GM13977 (cell line): ENCODE measurements at regions not wholly inside any gene's neighbourhood (a gene's known extent, or its start where the extent isn't known, plus 50 kb on each side); places are given as distances from the start of the nearest gene placed in this dataset.

ENCODE experiments used
- DNase-seq: peaks from one replicate; pipeline ENCODE4 v3.0.0; 2012; ENCODE audit warnings: low spot score
- in situ Hi-C: fragments of 300-500 bp; cut with MboI; formaldehyde crosslinking; loops from one replicate; pipeline ENCODE4 v1.12.0; 2022; ENCODE audit warnings: low sequenced_read_pairs, low pct_unique_long_range_greater_than_20kb, mixed read lengths, inconsistent platforms; ENCODE audit not compliant: unreplicated experiment
- TF ChIP-seq, protein P1 (sequence below): IDR thresholded peaks from 2 replicates; pipeline ENCODE4 v1.5.1; 2012; ENCODE audit warnings: mild to moderate bottlenecking, control low read depth; ENCODE audit not compliant: insufficient read depth; ENCODE audit errors: extremely low read depth, missing control alignments

- DNase-seq: no peak
- in situ Hi-C loops: no loop called here
- TF ChIP-seq, protein P1, sequence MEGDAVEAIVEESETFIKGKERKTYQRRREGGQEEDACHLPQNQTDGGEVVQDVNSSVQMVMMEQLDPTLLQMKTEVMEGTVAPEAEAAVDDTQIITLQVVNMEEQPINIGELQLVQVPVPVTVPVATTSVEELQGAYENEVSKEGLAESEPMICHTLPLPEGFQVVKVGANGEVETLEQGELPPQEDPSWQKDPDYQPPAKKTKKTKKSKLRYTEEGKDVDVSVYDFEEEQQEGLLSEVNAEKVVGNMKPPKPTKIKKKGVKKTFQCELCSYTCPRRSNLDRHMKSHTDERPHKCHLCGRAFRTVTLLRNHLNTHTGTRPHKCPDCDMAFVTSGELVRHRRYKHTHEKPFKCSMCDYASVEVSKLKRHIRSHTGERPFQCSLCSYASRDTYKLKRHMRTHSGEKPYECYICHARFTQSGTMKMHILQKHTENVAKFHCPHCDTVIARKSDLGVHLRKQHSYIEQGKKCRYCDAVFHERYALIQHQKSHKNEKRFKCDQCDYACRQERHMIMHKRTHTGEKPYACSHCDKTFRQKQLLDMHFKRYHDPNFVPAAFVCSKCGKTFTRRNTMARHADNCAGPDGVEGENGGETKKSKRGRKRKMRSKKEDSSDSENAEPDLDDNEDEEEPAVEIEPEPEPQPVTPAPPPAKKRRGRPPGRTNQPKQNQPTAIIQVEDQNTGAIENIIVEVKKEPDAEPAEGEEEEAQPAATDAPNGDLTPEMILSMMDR: no peak
Measured at GRCh38 chr18:76667603-76668002, 154.8 kb upstream of the ZNF236 start.

DNA sequence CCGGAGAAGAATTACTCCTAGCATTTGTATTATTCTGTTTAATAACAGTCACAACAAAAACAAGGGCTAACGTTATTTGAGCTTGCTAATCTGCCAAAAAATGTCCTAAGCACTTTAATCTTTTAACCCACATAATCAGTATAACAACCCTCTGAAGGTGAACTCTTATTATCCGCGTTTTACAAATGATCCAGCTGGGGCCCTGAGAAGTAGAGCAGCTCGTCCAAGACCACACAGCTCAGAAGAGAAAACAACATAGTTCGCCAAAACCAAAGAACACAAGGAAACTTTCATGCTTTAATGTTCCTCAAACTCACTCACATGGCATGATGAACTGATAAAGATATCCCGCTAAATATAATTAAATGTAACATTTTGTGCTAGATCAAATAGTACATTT, 159.7 kb upstream of the ZNF236 start:
- in situ Hi-C loops: no loop called here

DNA sequence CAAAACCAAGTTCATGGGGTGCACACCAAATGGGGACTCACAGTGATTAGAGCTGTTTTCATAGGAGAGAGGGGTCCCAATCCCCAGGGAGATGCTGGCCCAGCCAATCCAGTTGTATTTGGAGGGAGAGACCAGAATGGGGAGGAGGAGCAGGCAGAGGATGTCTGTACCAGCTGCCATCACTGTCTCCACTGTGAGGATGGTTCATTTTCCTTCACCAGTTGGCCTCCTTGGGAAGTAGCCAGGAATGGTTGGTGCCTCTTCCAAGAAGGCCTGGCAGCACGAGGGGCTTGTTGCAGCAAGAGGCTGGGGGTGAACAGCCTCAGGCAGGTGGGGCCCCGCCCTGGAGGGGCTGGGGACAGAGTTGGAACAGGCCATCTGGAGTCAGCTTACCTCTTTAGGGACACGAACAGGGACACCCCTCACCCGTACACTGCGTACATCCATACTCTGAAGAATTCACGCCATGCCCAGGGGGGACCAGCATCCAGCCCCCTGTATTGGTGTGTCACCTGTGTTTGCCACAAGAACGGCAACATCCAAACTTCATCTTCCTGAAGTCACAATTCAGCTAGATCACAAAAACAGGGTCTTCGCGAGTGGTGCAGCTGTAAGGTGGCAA, 161.7 kb upstream of the ZNF236 start:
- TF ChIP-seq, protein P1: no peak
- in situ Hi-C loops: no loop called here
- no peak for DNase-seq

More for the DNA sequence above, 159.7 kb upstream of the ZNF236 start:
- TF ChIP-seq, protein P1: no peak
- no peak for DNase-seq

DNA sequence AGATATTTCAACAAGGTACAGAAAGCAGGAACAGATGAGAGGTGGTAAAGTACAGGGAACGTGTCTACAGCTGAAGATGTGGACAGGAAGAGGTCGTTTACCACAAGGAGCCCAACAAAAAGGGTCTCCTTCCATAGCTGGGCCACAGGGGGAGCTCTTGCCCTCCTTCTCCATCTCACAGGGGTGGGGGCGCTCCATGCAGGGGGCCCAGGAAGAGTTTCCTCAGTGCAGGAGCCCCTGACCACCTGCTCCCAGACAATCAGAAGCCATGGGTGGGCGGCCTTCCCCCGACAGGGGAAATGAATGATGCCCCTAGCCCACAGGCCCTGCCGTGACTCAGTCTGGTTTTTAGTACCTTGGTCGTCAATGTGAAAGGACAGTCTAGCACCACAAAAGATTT, 163.6 kb upstream of the ZNF516 start:
- peak; percentile 34 for DNase-seq

DNA sequence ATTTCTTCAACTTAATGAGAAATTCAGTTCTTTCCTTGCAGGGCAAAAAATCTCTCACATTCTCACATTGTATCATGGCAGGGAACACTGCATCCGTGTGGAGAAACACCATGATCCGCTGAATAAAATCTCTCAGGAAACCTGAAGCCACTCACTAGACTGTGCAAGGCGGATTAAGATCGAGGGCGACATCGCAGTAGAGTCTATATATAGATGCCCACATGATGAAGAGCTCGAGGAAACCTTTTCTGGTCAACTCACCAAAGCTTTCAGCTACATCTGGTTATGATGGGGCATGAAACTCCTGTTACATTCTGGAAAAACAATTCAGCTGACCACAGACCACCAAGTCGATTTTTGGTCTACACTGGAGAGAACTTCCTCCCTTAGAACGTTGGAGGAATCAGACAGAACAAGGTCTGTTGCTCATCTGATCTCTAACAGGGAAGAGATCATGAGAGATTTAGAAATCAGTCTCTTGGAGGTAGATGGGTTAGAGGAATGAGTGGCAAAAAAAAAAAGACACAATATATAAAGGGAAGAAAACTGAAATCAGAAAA, 162.9 kb upstream of the ZNF516 start:
- TF ChIP-seq, protein P1: no peak
- DNase-seq: no peak

More for the DNA sequence above, 163.6 kb upstream of the ZNF516 start:
- TF ChIP-seq, protein P1: peak; percentile 19
- in situ Hi-C loops: no loop called here

DNA sequence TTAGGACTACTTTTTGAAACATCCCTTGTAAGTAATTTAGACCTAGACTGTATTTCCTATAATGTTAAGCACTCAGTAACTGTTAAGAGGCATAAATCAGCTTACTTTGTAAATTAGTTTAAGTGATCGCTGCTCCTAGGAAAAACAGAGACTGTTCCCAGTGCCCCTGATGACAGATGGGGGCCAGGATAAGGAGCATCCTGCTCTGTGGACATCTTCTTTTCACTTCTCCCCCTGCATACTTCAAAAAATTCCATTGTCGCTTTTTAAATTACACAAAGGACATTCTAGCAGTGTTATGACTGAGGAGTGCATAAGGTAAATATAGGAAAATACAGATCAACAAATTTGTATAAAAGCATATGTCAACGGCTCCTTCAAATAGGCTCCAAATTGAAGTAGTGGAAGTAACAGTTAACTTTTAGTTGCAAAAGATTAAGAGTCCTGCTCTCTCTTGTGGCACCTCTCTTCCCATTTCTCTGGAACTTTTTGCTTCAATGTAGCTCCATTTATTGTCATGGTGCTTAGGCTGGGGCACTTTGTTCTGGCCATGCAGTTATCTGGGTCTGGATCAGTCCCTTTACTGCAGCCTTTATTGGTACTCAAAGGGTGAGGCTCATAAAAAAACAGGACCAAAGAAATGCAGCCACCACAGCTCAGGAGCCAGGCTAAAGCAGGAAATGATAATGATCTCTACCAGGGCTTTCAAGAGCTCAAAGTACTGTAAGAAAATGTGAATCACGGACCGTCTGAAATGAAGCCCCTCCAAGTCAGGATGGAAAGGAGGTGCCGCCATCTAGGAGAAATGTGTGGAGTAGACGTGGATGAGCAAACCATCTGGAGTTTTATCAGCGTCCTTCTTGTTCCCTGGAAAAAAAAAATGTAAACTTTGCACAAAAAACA, 162.1 kb upstream of the ZNF516 start:
- DNase-seq: no peak

More for the DNA sequence above, 162.9 kb upstream of the ZNF516 start:
- in situ Hi-C loops: no loop called here

More for the DNA sequence above, 162.1 kb upstream of the ZNF516 start:
- in situ Hi-C loops: no loop called here
- TF ChIP-seq, protein P1: no peak
